ENCODE measurements at regions not wholly inside any gene's neighbourhood (a gene's known extent, or its start where the extent isn't known, plus 50 kb on each side); places are given as distances from the start of the nearest gene placed in this dataset.

- TF ChIP-seq CTCF (IDR thresholded peaks at IDR 0.05) (no peak), RAD21 (conservative IDR thresholded peaks at IDR 0.05 in 1 of 2, IDR thresholded peaks at IDR 0.05 in 1 of 2) (no peak), POLR2A (IDR thresholded peaks at IDR 0.05; ENCODE audit: low read length) (no peak), HMGXB4 (CRISPR knock-in tag; IDR thresholded peaks at IDR 0.05; ENCODE audit: borderline replicate concordance) (no peak)
Measured at GRCh38 chr4:36884151-36884550, 360.4 kb upstream of the NWD2 start.
